Body of pancreas (tissue), 4 donors: ENCODE measurements at regions not wholly inside any gene's neighbourhood (a gene's known extent, or its start where the extent isn't known, plus 50 kb on each side); places are given as distances from the start of the nearest gene placed in this dataset.

Source experiments
- CTCF ChIP-seq, 7 experiments: fragments of 450-650 bp in 4 of 7; fragments of 200-600 bp in 3 of 7; sonication (generic) in 3 of 7; IDR thresholded peaks; one replicate each; pipeline ENCODE4 v1.5.1; 2016 to 2019; ENCODE audit warnings: antibody characterized with exemption in 7 of 7
- POLR2A ChIP-seq, 3 donors: fragments of 450-650 bp; IDR thresholded peaks; one replicate each; pipeline ENCODE4 v1.6.1; 2016; ENCODE audit warnings: antibody characterized with exemption in 3 of 3, mild to moderate bottlenecking in 2 of 3

GRCh38 chr3:29099296-29099695, 181.6 kb upstream of the RBMS3 start:
- TF ChIP-seq CTCF (IDR thresholded peaks at IDR 0.05) (no peak), POLR2A (IDR thresholded peaks at IDR 0.05) (no peak)
